Activated CD4-positive, alpha-beta T cell treated with anti-CD3 and anti-CD28 coated beads, Interleukin-2, amount 50 U/mL, for 16 hours (primary cell): ENCODE measurements at regions not wholly inside any gene's neighbourhood (a gene's known extent, or its start where the extent isn't known, plus 50 kb on each side); places are given as distances from the start of the nearest gene placed in this dataset.

ENCODE experiments used
- DNase-seq: peaks from one replicate; pipeline ENCODE4 v3.0.0-alpha.2; 2020

DNA sequence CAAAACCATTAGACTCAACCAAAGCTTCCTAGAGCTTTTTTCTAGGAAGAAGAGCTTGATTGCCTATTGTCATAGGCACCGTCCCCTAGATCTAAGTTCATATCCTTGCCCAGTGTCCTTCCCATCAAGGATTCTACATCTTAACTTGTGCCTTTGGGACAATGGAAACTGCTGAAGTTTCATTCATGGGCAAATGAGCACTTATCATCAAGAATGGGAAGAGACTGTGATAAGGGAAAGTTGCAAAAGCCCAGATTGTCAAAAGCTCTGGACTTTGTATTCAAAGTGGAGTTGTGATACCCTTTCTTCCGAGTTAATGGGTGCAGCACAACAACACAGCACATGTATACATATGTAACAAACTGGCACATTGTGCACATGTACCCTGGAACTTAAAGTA lies 503.0 kb upstream of the KLHL29 start:
- DNase-seq: no peak

DNA sequence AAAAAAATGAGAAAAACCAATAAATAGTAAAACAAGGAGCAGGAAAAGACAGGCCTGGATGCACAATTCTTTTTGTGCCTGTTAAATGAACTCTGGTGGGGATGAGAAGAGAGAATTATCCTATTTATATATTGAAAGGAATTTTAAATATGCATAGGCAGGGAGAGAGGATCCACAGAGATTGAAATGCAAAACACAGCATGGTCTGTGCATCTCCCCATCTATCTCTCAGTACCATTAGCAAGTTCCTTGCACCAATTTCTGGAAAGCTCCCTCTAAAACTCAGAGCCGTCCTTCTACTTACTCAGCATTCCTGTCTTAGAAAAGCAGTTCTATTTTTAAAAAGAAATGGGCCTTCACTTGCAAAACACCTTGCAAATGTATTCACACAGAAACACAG lies 502.3 kb upstream of the KLHL29 start:
- DNase-seq: no peak

DNA sequence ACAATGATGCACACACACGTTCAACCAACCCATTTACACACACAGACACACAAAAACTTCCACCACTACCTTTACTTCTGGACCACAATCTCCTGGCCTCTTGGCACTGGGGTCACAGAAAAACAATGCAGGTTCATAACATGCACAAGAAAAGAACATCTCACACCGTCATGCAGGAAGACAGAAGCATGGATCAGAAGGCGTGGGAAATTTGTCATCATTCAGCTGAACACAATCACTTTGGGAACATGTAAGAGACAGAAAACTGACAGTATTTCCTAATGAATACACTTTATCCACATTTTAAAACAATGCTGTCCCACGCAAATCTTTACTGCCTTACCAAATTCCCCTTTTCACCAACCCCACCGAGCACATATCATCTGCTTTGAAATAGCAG lies 501.9 kb upstream of the KLHL29 start:
- no peak for DNase-seq

DNA sequence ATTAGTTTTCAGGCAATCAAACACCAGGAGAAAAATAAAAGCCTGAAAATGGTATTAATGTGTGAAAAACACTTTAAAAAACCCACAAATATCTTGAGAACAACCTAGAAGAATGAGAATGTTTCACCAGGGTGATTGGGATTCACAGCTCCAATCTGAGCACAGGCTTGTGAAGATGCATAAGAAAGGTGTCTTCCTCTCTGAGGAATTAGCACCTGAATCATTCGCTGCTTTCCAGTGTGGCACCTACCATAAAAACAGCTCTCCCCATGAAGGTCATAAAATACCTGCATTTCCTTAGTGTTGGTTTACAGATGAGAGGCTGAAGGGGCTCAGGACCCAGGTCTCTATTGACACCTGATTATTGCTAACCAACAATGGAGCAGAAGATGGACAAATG lies 499.7 kb upstream of the KLHL29 start:
- DNase-seq: no peak

DNA sequence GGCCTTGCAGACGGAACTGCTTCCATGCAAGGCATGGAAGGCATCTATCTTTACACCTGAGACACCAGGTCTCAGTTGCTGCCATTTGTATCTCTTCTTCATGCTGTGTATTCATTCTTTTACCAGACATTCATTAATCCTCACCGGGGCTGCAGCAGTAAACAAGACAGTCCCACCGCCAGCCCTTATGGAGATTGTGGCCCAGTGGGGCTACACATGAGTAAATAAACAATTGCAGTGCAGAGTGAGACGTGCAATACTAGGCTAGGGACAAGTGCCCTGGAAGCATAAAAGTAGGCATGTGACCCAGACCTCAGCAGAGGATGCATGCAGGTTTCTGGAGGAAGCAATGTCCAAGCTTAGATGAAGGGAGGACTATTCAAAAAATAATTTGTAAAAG lies 497.6 kb upstream of the KLHL29 start:
- no peak for DNase-seq

DNA sequence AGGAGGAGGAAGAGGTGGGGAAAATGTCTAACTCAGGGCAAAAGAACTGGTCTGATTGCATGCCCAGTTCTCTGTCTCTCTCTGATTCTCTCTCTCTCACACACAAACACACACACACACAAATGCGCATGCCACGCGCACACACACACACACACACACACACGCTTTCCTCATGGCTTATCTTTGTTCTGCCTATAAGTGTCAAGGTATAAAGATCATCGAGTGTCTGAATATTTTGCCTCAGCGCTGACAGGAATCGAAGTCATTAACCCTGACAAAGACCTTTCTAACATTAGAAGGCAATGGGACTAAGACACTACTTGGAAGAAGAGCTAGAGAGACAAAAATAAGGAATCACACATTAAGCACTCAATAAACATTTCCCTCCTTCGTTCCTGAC lies 497.1 kb upstream of the KLHL29 start:
- no peak for DNase-seq

DNA sequence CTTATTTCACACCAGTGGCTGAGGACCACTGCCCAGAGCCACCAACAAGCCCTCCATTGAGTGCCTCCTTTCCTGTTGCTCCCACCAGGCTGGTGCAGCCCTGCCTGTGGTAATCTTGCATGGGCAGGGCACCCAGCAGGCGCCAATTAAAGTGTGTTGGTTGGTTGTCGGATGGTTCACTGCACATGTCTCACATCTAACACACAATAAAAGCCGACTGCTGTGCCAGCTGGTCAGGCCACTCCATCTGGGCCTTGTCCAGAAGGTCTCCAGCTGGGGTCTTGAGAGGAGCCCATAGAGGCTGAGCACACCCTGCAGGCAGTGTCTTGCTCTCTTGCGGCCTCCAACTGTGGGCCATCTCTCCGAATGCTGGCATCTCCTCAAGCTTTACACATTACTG lies 494.8 kb upstream of the KLHL29 start:
- DNase-seq: no peak

DNA sequence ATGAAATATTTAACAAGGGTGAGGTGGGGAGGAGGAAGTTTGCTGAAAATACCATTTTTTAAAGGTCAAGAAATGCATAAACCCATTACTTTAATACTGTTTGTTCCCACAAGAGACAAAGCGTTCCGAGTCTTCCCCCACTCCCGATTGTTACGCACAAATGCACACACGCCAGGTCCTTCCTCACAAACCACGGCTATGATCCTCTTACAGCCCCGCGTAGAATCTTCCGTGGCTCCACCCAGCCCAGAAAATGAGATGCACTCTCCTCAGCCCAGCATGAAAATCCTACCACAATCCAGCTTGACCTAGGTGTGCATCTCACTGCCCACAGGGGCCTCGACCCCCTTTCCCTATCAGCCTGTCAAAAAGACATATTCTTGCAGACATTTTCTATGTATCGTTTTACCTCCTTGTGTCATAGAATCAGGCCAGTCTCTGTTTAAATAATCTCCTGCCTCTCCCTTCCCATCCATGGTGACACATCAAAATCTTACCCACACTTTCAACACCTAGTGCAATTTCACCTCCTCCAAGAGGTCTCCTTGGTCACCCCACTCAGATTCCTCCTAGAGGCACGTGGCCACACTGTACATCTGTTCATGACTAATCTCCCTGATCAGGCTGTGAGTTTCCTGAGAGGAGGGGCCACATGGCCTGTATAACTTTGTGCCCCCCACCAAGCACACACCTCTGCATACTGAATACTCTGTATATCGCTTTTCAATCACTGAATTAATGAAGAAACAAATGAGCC lies 491.0 kb upstream of the KLHL29 start:
- DNase-seq: no peak

DNA sequence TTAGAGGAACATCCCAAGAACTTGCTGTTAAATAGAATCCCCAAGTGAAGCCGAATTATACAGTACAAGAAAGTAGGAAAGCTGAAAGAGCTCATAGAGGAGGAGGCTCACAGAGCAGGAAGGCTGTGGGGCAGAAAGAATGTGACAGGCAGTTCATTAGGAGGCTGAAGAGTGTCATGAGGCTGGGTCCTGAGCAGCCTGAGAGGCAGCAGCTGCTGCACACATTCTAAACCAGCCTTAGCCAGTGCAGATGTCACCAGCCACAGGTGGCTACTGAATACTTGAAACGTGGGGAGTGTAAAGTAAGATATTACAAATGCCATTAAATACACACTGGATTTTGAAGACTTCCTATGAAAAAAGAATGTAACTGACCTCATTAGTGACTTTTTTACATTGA lies 490.2 kb upstream of the KLHL29 start:
- DNase-seq: no peak

DNA sequence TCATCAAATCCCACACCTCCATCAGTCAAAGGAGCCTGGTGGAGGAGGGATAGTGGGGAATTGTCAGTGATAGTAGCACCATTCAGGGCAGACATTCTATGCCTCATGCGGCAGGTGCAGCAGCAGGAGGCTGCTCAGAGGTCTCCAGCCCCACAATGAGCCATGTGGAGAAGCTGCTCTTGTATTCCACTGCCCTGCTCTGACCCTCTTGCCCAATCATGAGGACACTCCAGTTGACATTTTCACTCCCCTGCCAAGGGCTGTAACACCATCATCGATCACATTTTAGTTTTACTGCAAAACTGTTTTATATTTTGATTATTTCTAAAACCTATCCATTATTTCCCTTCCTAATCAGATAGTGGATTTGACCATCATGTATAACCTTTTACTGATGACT lies 487.6 kb upstream of the KLHL29 start:
- no peak for DNase-seq

DNA sequence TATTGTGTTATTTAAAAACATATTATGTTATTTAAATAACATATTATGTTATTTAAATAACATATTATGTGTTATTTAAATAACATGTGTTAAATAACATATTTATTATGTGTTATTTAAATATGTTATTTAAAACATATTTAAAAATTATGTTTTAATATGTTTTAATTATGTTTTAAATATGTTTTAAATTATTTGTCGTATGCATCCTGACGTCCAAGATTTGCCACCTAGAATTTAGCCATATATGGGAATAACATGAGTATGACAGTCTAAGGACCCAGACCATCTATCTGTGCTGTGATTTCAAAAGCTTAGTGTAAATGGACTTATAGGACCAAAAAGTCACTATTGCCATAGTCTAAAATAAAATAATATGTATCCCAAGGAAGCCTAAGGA lies 484.3 kb upstream of the KLHL29 start:
- no peak for DNase-seq

DNA sequence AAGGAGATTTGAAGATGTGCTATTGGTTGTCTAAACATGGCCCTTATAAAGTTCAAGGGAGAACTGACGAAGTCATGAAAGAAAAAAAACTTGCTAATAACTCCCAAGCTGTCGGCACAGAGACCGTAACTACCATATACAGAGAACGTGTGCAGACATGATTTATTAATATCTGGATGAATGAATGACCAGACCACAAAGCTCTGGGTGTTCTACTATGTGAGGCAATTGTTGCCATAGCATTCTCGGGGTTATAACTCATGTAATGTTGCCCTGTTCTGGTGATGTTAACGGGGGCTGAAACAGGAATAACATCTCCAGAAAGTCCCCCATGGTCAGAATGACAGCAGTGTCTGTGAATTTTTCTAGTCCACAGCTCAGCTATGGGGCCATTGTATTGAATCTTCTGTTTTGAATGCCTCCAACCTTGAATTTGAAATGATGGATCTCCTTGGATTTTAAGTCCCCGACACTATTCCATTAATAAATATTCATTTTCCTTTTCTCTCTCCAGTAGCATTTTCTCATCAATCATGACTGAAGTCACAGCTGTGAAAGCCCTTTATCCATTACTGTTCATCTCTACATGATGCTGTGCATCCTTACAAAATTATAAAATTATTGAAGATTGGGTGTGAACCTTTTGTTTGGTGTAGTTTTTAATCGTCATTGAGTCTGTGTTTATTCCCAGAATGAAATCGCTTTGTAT lies 483.4 kb upstream of the KLHL29 start:
- no peak for DNase-seq

DNA sequence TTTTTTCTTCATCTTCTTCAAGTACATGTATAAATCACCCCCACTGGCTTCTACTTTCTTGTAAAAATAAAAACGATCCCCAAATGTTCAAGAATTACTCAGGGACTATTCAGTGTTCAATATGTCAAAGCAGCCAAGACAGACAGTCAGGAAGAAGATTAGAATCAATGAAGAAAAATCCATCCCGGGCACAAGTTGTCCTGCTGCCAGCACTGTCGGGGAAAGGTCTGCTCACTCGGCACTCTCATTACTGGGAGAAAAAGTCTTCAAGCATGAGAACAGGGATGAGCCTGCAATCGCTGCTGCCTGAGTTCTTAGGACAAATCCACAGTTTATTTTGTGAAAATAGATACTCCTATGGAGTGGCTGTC lies 482.8 kb upstream of the KLHL29 start:
- no peak for DNase-seq

DNA sequence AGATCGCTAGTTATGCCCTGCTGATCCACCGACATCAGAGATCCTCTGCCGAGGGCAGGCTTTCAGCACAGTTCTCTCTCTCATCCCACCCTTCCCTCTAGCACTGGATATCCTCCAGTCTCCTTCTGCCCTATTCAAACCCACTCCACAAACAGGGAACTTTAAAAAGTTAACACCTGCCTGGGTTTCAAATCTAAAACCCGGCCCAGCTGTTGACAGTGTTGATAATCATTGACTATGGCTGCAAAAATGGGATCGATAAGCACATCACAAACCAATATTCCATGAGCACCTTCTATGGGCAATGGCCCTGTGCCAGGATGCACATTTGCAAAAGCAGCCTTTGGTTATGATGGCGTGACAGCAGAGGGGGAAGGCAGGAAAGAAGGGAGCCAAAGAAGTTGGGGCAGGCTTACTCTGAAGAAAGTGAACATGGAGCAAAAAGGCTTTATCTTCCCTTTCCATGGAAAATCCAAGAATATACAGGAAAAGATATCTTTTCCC lies 482.3 kb upstream of the KLHL29 start:
- no peak for DNase-seq

DNA sequence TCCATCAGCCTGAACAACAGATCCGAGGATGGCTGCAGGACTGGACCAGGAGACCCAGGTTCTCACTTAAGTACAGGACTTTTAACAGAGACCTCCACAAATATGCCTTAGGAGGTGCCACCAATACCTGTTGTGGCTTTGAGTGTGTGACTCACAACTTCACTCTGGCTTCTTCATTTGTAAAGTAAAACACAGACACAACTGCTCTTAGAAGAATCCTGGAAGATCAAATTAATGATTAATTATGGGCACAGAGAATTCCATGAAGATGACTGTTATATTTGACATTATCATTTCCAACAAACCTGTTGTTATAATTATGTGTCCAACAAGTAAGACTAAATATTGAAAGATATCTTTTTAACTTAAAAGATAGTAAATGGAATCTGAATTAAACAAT lies 481.4 kb upstream of the KLHL29 start:
- DNase-seq: no peak

DNA sequence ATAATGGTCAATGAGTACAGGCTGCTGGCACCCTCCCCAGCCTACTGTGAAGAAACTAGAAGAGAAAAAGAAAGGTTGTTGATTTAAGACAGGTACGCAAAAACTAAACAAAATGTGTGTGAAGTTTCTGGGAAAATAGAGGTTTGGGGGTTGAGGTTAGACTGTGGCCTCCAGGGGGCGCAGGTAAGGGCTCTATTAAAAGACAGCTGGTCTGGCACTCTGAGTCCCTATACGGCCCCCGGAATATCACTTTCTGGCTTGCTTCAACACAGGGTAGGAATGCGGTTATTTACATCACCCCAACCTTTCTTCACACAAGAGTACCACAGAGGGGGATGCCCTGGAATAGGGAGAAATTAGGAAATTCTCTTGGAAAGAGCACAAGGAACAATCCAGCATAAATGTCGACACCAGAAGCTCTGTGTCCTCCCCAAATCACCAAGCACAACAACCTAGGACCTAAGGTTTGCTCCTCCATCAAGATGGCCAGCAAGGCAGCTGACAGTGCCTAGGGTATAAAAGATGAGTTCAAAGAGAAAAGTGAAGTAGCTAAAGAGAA lies 480.8 kb upstream of the KLHL29 start:
- DNase-seq: peak; percentile 14

DNA sequence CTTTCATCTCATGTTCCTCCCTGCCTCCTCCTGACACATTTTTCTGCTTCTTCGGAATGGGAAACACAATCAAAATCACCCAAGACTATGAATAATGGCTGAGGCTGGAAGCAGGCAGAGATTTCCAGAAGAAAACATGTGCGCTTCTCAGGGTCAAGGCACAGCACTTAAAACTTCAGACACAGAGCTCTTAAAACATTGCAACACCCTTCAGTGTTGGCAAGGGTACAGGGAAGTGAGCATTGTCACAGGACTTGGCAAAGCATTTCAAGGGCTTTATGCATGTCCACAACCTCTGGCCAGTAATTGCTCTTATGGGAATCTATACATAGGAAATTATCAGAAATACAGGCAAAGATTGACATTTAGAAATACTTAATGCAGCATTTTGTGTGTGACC lies 477.6 kb upstream of the KLHL29 start:
- no peak for DNase-seq

DNA sequence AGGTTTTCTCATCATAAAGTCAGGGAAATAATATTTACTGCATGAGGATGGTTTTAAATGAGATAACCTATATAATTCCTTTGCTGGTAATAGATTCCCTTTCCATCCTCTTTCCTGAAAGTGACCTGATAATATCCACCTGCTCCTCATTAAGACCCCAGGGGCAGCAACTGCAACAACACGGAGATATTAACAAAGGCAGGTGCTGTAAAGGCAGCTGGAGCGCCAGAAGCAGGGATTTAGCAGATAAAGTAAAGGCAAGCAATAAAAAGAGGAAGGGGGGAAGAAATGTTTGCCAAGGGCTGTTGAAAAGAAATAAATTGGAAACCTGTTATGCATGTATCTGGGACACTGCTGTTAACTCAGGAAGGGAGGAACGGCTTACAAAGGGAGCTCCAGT lies 472.6 kb upstream of the KLHL29 start:
- no peak for DNase-seq

DNA sequence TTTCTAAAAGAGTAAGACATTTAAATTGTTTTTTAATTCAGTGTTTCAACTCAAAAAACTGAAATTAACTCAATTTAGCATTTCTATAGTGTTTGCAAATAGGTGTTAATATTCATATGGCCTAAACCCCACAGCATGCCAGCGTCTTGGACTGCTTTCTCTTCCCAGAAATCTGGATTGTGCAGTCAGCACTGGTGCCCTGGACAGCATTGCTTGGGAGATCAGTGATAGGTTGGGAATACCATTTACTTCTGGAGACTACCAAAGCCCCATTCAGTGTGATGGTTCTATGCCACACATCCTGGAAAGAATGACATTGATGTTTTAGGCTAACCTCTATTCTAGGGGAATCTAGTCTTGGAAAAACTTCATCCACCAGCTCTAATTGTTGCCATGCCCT lies 455.0 kb upstream of the KLHL29 start:
- DNase-seq: no peak

DNA sequence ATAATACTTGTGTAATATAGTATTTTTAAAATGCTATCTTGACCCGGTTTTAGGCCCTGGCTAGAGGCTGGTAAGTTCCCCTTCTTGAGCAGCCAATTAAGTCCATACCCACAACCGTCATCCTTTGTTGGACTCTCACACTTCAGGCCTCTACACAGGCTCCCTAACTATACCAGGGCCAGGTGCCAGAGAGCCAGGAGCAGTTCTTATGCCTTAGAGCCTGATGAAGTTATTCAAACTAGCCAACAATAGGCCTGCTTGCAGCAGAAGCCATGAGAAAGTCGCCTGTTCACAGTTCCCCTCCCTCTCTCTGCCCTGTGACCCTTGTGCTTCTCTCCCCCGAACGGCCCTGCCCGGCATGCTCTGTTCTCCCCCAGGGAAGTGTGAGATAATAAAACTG lies 454.2 kb upstream of the KLHL29 start:
- no peak for DNase-seq

DNA sequence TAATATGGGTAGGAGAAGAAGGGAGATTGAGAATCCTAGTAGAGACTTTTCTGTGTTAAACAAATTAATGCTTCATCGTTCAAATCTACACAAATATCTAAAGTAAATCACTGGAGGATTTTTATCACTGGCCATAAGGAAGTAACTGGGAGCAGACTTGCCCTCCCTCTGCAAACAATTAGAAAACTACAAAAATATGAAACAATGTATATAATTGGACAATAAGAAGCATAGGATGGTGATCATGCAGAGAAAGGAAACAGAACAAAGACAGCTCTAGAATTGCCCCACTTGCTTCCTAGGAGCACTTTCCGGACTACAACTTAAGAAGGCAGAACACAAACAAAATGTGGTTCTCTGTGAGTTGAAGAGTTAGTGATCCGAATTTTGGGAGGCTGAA lies 452.7 kb upstream of the KLHL29 start:
- DNase-seq: no peak

DNA sequence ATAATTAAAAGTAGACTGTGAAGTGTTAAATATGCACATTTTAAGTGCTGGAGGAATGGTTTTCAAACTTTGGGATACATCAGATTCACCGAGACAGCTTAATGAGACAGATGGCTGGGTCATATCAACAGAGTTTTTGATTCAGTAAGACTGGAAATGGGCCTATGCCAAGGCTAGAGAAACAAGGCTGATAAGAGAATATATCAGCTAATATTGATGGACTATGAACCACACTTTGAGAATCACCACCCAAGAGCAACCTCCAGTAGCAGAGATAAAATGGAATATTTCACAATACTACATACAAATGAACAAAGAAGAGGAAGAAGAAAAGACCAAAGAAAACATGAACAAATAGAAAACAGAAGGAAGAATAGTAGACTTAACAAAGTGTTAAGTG lies 450.2 kb upstream of the KLHL29 start:
- no peak for DNase-seq

DNA sequence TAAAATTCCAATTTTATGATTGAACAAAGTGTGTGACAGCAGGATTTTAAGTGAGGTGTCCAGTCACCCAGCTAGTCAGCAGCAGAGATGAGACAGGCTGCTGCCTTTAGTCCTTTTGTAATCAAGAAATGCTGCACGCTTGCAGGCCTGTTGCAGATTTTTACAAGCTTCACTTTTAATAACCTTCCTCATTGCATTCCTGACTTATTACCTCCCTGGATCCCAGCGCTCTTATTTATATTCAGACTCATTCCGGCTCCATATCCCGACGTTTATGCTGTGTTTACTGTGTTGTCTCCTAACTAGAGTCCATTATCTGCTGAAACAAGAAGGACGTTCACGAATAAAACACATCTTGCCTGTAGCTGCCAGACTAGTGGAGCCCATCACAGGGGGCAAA lies 442.5 kb upstream of the KLHL29 start:
- no peak for DNase-seq

DNA sequence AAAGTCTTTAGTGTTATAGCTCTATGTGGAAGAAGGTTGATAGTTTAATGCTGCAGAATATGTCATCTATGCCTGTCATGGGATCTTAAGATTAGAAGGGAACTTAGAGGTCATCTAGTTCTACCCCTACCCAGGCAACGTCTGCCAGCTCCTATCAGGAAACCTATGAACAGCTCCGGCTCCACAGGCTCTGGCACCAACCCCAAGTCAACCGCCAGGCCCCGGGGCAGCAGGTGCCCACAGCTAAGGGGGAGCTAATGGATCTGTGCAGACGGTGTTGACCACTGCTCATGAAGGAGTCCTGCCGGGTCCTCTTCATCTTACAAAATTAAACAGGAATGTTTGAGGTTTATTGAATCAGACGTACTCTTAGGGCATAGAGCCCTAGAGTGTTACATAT lies 440.8 kb upstream of the KLHL29 start:
- no peak for DNase-seq

DNA sequence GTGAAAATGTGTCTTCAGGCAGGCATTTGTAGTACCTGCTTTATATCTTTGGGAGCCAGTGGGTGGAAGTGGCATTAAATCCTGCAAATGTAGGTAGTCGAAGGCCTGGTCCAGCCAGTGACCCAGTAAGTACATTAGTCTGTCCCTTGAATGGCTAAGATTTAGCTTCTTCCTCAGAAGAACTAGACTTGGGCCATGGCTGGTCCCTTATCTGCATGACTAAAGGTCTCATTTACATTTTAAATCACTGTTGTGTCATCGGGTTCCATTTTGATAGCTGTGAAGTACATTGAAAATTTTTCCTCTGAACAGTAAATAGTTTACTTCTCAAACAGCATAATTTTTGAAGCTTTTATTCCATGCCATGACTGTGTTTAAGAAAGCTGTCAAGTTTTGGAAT lies 438.4 kb upstream of the KLHL29 start:
- no peak for DNase-seq
